Lower leg skin (tissue), 4 donors: ENCODE measurements at regions not wholly inside any gene's neighbourhood (a gene's known extent, or its start where the extent isn't known, plus 50 kb on each side); places are given as distances from the start of the nearest gene placed in this dataset.

Source experiments
- DNase-seq, 2 donors: peaks; one replicate each; pipeline ENCODE4 v3.0.0-alpha.2; 2019; ENCODE audit warnings: low spot score in 2 of 2
- H3K4me3 ChIP-seq: fragments of 200-600 bp; sonication (generic); 2 replicates; pipeline ENCODE4 v1.5.1; 2017; ENCODE audit warnings: mild to moderate bottlenecking, low read depth; ENCODE audit not compliant: poor library complexity, severe bottlenecking
- CTCF ChIP-seq, 3 donors: fragments of 450-650 bp; IDR thresholded peaks; one replicate each; pipeline ENCODE4 v1.5.1; 2016; ENCODE audit warnings: antibody characterized with exemption in 3 of 3, mild to moderate bottlenecking in 3 of 3, moderate library complexity in 2 of 3
- POLR2A ChIP-seq, 2 donors: fragments of 450-650 bp; IDR thresholded peaks; one replicate each; pipeline ENCODE4 v1.6.1; 2016 to 2017; ENCODE audit warnings: antibody characterized with exemption in 2 of 2, mild to moderate bottlenecking in 1 of 2, moderate library complexity in 1 of 2
- WGBS, 2 donors: methylation state at CpG; one replicate each; pipeline ENCODE4 v1.1.5; 2018; 5-methylcytosine and 5-hydroxymethylcytosine counted together
- intact Hi-C: fragments of 100-400 bp; cut with DNase I; formaldehyde crosslinking; loops from one replicate; pipeline ENCODE4 v1.15.0; 2023; ENCODE audit warnings: low total_unique reads

- no peak for TF ChIP-seq CTCF (IDR thresholded peaks at IDR 0.05)
- TF ChIP-seq POLR2A (IDR thresholded peaks at IDR 0.05): no peak
- 88 to 89% methylated on average over 3 of the region's 3 CpGs for WGBS, 2 donors
- H3K4me3 ChIP-seq: no peak overlapping the region
- DNase-seq: no peak
- intact Hi-C loops: no loop called here
These were observed 257.3 kb downstream of the OGFRL1 start for GRCh38 chr6:71545905-71546304.

GRCh38 chr6:71551798-71552197 lies 263.2 kb downstream of the OGFRL1 start:
- intact Hi-C loops: no loop called here
- no peak overlapping the region for H3K4me3 ChIP-seq
- TF ChIP-seq CTCF (IDR thresholded peaks at IDR 0.05) (no peak), POLR2A (IDR thresholded peaks at IDR 0.05) (no peak)
- no peak for DNase-seq
- WGBS, 2 donors: 89 to 94% methylated on average over 3 of the region's 3 CpGs

GRCh38 chr6:71556141-71556540 lies 267.5 kb downstream of the OGFRL1 start:
- no peak overlapping the region for H3K4me3 ChIP-seq
- intact Hi-C loops: no loop called here
- no peak for TF ChIP-seq POLR2A (IDR thresholded peaks at IDR 0.05)
- TF ChIP-seq CTCF (IDR thresholded peaks at IDR 0.05): no peak
- no peak for DNase-seq
- WGBS, 2 donors: 88 to 91% methylated on average over 4 of the region's 4 CpGs

- DNase-seq: no peak
- intact Hi-C loops: no loop called here
- TF ChIP-seq CTCF (IDR thresholded peaks at IDR 0.05): no peak
- TF ChIP-seq POLR2A (IDR thresholded peaks at IDR 0.05): no peak
- 74 to 97% methylated on average over 1 of the region's 1 CpG for WGBS, 2 donors
- no peak overlapping the region for H3K4me3 ChIP-seq
These were observed 270.4 kb downstream of the OGFRL1 start for GRCh38 chr6:71558974-71559373.

GRCh38 chr6:71567562-71567961 lies 279.0 kb downstream of the OGFRL1 start:
- intact Hi-C loops: no loop called here
- TF ChIP-seq CTCF (IDR thresholded peaks at IDR 0.05) (no peak), POLR2A (IDR thresholded peaks at IDR 0.05) (no peak)
- no peak overlapping the region for H3K4me3 ChIP-seq
- DNase-seq: no peak

- TF ChIP-seq POLR2A (IDR thresholded peaks at IDR 0.05): no peak
- TF ChIP-seq CTCF (IDR thresholded peaks at IDR 0.05): no peak
- no peak for DNase-seq
- no peak overlapping the region for H3K4me3 ChIP-seq
- intact Hi-C loops: no loop called here
These were observed 289.2 kb downstream of the OGFRL1 start for GRCh38 chr6:71577766-71578165.
